HG03558 (cell line): ENCODE measurements at regions not wholly inside any gene's neighbourhood (a gene's known extent, or its start where the extent isn't known, plus 50 kb on each side); places are given as distances from the start of the nearest gene placed in this dataset.

Source experiments
- ATAC-seq: cut with Tn5 transposase; IDR thresholded peaks from one replicate; pipeline ENCODE4 v1.9.1; 2021; ENCODE audit warnings: moderate number of reproducible peaks; ENCODE audit not compliant: unreplicated experiment; ENCODE audit errors: extremely low read depth

DNA sequence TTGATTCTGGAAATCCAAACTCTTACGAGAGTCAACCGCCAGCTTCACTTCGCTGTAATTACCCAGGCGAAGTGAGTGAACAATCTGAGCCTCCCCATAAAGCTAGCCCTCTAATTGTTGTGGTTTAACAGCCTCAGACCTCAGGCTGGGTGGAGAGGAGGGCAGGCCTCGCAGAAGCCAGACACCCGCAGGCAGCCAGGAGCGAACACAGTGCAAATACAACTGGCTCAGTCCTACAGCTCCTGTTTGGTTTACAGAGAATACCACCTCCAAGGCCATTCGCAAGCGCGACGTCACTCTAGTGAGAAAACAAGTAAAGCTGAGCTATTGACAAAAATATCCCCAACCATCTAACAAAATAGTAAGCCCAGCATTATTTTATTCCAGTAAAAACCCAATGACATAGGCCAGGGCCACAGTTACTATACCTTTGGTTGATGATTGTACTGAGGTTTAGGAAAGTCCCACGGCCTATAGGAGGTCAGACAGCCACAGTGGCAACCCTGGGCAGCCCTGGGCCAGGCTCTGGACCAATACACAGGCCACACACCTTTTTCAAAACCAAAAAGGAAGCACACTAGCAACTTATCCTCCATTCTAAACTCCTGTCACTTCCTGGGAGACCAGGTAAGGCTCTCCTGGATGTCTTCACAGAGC is 163.3 kb downstream of the ETS2 start:
- ATAC-seq, result no peak

DNA sequence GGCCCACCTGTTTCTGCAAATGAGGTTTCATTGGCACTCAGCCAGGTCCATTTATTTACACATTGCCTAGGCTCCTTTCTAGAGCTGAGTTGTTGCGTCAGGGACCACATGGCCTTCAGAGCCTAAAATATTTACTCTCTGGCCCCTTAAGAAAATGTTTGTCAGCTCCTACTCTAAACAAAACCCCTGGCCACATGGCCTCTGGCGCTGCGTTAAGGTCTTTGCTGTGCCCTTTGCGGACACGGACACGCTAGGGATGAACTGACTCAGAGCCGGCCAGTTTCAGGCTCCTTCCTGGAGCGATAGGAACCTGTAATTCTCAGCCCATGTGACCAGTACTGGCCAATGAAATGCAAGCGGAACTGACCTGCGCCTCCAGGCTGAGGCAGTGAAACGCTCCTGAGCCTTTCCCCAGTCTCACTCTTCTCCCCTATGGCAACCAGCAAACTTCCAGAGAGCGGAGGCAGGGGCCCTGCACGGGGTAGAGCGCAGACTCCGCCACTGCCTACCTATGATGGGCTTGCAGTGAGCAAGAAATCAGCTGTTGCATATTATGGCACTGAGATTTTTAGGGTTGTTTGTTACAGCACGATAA is 160.3 kb downstream of the ETS2 start:
- ATAC-seq, result no peak

GRCh38 chr21:38965241-38965640 is 159.5 kb downstream of the ETS2 start:
- no peak for ATAC-seq

GRCh38 chr21:38963006-38963405 is 157.3 kb downstream of the ETS2 start:
- ATAC-seq, result no peak

GRCh38 chr21:38960251-38960650 is 154.5 kb downstream of the ETS2 start:
- no peak for ATAC-seq

DNA sequence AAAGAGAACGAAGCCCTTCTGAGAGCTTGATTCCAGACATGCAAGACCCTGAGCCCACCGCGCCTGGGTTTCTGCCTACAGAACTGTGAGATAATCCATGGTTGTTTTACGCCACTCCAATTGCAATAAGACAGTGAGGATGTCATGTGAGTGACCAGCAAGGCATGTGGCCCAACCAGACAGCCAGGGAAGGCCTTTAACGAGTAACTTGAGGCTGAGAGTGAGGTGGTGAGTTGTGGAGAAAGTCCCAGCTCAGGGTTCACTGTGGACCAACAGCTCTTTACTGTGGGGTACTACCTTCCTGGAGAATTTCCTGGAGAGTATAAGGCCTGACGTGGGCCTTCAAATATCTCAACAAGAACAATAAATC is 153.9 kb downstream of the ETS2 start:
- ATAC-seq, result no peak

GRCh38 chr21:38958940-38959691 is 153.4 kb downstream of the ETS2 start:
- no peak for ATAC-seq

- no peak for ATAC-seq
These were observed 152.6 kb downstream of the ETS2 start for GRCh38 chr21:38958323-38958705.

GRCh38 chr21:38957575-38958322 is 152.0 kb downstream of the ETS2 start:
- no peak for ATAC-seq

- no peak for ATAC-seq
These were observed 151.3 kb downstream of the ETS2 start for GRCh38 chr21:38956856-38957571.

DNA sequence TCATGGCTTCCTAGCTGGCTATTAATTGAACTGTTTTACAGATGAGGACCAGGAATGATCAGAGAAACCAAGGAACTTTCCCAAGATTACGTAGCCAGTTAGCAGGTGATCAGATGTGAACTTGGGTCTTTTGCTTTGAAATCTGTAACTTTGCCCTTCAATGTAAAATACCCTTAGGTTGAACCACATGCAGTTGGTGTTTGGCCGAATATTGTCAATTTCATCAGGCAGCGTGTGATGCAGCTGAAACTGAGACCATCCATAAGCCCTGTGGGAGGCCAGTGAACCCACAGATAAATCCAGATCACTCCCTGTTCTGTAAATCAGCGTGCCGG is 150.8 kb downstream of the ETS2 start:
- ATAC-seq, result no peak

DNA sequence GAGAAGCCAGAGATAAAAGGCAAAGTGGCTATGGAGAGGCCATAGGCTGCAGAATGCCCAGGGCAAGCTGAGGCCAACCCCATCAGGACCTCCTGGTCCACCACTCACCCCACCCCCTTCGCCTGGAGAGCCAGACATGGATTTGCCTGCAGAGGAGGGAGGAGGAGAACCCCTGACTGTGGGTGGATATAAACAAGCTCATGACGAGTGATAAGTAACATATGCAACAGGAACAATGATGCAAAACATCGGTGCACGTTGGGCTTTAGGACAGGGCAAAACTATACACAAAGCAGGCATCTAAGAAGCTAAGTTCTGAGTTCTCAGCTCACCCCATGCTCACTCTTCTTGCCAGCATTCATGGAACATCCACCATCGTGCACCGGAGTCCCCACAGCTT is 150.3 kb downstream of the ETS2 start:
- no peak for ATAC-seq

DNA sequence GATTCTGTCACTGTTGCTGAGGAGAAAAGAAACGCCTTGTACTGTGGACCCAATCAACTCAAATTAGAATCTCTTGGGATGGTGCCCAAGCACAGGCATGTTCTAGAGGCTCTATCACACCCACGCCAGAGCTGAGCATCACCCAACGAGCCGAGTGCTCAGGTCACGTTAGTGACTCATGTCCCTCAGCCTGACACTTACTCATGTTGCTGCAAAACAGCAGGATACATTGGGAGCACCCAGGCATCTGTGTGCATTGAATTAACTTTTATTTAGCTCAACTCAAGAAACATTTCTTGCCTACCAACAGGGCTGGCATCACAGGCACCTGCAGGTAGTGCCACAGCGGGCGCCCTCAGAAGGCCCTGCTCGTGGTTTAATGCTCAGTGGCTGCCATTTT is 149.8 kb downstream of the ETS2 start:
- no peak for ATAC-seq

DNA sequence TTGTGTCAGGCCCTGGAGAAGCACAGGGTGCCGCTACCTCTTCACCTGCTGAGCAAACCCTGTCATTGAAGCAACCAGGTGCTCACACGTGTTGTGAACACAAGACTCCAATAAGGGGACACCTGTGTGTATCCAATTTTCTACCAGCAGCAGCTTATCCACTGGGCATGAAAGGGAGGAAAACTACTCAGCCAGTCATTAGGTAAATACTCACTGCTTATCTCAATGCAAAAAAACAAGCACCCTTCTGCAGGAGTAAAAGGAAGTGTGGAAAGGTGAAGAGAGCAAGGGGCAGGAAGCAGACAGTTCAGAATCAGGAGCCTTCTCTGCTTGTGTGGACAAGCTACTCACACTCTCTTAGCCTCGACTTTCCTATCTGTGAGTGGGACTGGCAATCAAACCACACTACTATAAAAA is 148.9 kb downstream of the ETS2 start:
- no peak for ATAC-seq

DNA sequence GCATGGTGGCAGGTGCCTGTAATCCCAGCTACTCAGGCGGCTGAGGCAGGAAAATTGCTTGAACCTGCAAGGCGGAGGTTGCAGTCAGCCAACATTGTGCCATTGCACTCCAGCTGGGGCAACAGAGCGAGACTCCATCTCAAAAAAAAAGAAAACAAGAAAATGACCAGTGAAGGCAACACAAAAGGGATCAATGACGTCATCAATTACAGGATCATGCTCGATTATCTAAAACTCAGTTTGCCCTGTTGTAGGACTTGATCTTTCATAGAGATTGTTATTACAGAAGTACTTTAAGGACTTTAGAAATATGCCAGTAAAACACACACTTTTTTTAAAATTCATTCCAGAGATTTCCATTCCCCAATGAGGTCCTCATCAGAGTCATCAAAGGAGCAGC is 147.8 kb downstream of the ETS2 start:
- ATAC-seq, result no peak

DNA sequence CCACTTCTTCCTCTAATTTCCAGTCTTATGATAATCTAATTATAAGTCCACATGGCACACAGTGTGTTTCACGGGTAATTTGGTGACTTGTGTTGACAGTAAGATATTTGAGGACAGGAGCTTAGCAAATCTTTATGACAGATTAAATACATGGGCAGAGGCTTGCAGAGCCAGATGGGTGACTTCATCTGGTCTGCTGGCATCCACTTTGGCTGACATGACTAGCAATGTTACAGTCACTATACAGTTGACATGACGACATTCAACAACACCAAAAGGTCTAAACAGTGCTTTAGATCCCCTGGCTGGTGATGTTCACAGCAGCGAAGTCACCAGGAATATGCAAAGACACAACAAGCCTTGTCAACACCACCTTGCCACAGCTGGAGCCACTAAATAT is 147.2 kb downstream of the ETS2 start:
- no peak for ATAC-seq

GRCh38 chr21:38951095-38951730 is 145.5 kb downstream of the ETS2 start:
- no peak for ATAC-seq

DNA sequence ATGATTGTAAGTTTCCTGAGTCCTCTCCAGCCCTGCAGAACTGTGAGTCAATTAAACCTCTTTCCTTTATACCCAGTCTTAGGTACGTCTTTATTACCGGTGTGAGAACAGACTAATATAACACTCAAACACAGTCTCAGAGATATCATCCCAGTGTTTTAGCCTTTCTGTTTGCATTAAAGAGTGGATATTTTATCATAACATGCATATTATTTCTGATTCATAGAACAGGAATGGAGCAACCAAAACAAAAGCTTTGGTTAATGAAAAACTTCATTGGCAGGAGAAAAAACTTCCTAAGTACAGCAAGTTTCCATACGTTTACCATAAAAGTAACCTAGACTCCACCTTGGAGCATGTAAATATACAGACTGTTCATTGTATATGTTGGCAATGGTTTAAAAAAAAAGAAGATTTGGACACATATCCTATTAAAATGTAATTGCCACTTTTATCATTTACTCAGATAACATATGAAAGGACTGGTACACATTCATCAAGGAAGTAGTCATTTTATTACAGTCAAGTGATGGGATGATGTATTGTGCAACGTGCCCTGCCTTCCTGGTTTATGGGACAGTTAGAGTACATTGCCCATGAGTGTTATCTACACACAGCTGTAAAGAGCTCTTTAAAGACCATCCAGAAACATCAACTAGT is 144.8 kb downstream of the ETS2 start:
- no peak for ATAC-seq

DNA sequence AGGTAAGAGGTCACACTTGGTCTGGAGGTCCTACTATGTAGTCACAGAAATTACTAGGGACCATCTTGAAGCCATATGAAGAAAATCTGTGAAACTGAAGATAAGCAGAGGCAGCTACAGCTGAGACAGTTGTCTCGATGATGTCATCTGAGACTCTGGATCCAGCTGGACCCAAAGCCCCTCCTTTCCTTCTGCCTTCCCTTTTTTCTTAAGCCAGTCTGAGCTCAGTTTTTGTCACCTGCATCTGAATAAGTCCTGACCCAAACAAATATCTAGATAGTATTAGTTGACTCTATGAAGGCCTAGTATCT is 143.3 kb downstream of the ETS2 start:
- no peak for ATAC-seq
